Smooth muscle cell (in vitro differentiated cells): ENCODE measurements at regions not wholly inside any gene's neighbourhood (a gene's known extent, or its start where the extent isn't known, plus 50 kb on each side); places are given as distances from the start of the nearest gene placed in this dataset.
"Not testable (repeated sequence)": the region's sequence is repeated elsewhere in the genome, so short reads cannot be mapped to it uniquely, and the experiment has no call there.

Source experiments
- DNase-seq: peaks from one replicate; lab custom pipeline; 2025; ENCODE audit not compliant: unreplicated experiment; lab: John Stamatoyannopoulos, UW
- H2AFZ ChIP-seq: fragments of 200-600 bp; sonication (generic); 2 replicates; pipeline ENCODE4 v1.6.0; 2016; ENCODE audit warnings: antibody characterized with exemption, low read depth, mild to moderate bottlenecking
- H3F3A ChIP-seq: fragments of 200-600 bp; sonication (generic); 2 replicates; pipeline ENCODE4 v1.6.0; 2017; ENCODE audit warnings: antibody characterized with exemption, low read depth
- H3K27ac ChIP-seq: fragments of 200-600 bp; sonication (generic); 2 replicates; pipeline ENCODE4 v1.5.1; 2016; ENCODE audit warnings: low read depth, mild to moderate bottlenecking
- H3K27me3 ChIP-seq: fragments of 200-600 bp; sonication (generic); 2 replicates; pipeline ENCODE4 v1.6.1; 2016; ENCODE audit warnings: low read depth, mild to moderate bottlenecking
- H3K36me3 ChIP-seq: fragments of 200-600 bp; sonication (generic); 2 replicates; pipeline ENCODE4 v1.5.1; 2016; ENCODE audit warnings: low read depth
- H3K4me1 ChIP-seq: fragments of 200-600 bp; sonication (generic); 2 replicates; pipeline ENCODE4 v1.5.1; 2016; ENCODE audit warnings: low read depth
- H3K4me2 ChIP-seq: fragments of 200-600 bp; sonication (generic); 2 replicates; pipeline ENCODE4 v1.6.0; 2016; ENCODE audit warnings: mild to moderate bottlenecking
- H3K4me3 ChIP-seq: fragments of 200-600 bp; sonication (generic); 2 replicates; pipeline ENCODE4 v1.5.1; 2016; ENCODE audit warnings: mild to moderate bottlenecking
- H3K79me2 ChIP-seq: fragments of 200-600 bp; sonication (generic); 2 replicates; pipeline ENCODE4 v1.6.0; 2016; ENCODE audit warnings: low read depth, mild to moderate bottlenecking
- H3K9ac ChIP-seq: fragments of 200-600 bp; sonication (generic); 2 replicates; pipeline ENCODE4 v1.6.0; 2016; ENCODE audit warnings: low read depth
- H3K9me3 ChIP-seq: fragments of 200-600 bp; sonication (generic); replicated peaks from 2 replicates; pipeline ENCODE4 v1.5.1; 2016; ENCODE audit warnings: low read depth
- H4K20me1 ChIP-seq: fragments of 200-600 bp; sonication (generic); 2 replicates; pipeline ENCODE4 v1.6.0; 2016; ENCODE audit warnings: low read depth
- CTCF ChIP-seq: fragments of 200-600 bp; sonication (generic); IDR thresholded peaks from 2 replicates; pipeline ENCODE4 v1.5.1; 2017; ENCODE audit warnings: borderline replicate concordance, mild to moderate bottlenecking, antibody characterized with exemption; ENCODE audit not compliant: insufficient read depth, poor library complexity, severe bottlenecking
- WGBS: methylation state at CpG from one replicate; pipeline ENCODE4 v1.1.7; 2016; ENCODE audit warnings: low lambda C conversion rate; 5-methylcytosine and 5-hydroxymethylcytosine counted together

- TF ChIP-seq CTCF = no peak
- no peaks in the 10 kb centered on the region for H3K9me3 ChIP-seq
- H3K4me2 ChIP-seq = no peak overlapping the region
- H3K27ac ChIP-seq = no peak overlapping the region
- H3K4me1 ChIP-seq = peaks cover 8% of the 10 kb centered on the region
- no peak overlapping the region for H3K4me3 ChIP-seq
- WGBS = 85% methylated on average over 22 of the region's 22 CpGs
- H3K79me2 ChIP-seq = no peaks in the 10 kb centered on the region
- H3K27me3 ChIP-seq = no peaks in the 10 kb centered on the region
- H3K36me3 ChIP-seq = no peaks in the 10 kb centered on the region
- no peak overlapping the region for H3K9ac ChIP-seq
- no peak for DNase-seq
- H3F3A ChIP-seq = no peaks in the 10 kb centered on the region
- H2AFZ ChIP-seq = no peak overlapping the region
- no peaks in the 10 kb centered on the region for H4K20me1 ChIP-seq
These were observed 69.0 kb downstream of the DIO3 start for GRCh38 chr14:101630056-101630965.

GRCh38 chr14:101631199-101631598, 69.9 kb downstream of the DIO3 start:
- no peak for DNase-seq
- Histone ChIP-seq H2AFZ (no peak overlapping the region), H3K79me2 (no peaks in the 10 kb centered on the region), H3K4me2 (no peak overlapping the region), H3F3A (no peaks in the 10 kb centered on the region), H3K27me3 (no peaks in the 10 kb centered on the region), H3K4me1 (peaks cover 8% of the 10 kb centered on the region), H3K9ac (no peak overlapping the region), H3K36me3 (no peaks in the 10 kb centered on the region), H4K20me1 (no peaks in the 10 kb centered on the region), H3K4me3 (no peak overlapping the region), H3K27ac (no peak overlapping the region), H3K9me3 (no peaks in the 10 kb centered on the region)
- TF ChIP-seq CTCF = no peak
- 81% methylated on average over 3 of the region's 3 CpGs for WGBS

GRCh38 chr14:101631970-101632369, 70.7 kb downstream of the DIO3 start:
- H2AFZ ChIP-seq, H3K4me2 ChIP-seq, H3K27ac ChIP-seq, H3K9me3 ChIP-seq, H3K9ac ChIP-seq, DNase-seq, H3K36me3 ChIP-seq, H3K4me3 ChIP-seq, H3K79me2 ChIP-seq, H3K27me3 ChIP-seq, H4K20me1 ChIP-seq, H3F3A ChIP-seq, H3K4me1 ChIP-seq: not testable (repeated sequence)
- 92% methylated on average over 13 of the region's 13 CpGs for WGBS

GRCh38 chr14:101632520-101632919, 71.2 kb downstream of the DIO3 start:
- Histone ChIP-seq H3K27me3 (no peaks in the 10 kb centered on the region), H3K4me1 (peaks cover 8% of the 10 kb centered on the region), H2AFZ (no peak overlapping the region), H3K9me3 (no peaks in the 10 kb centered on the region), H3K4me3 (no peak overlapping the region), H3K27ac (no peak overlapping the region), H3K79me2 (no peaks in the 10 kb centered on the region), H3K36me3 (no peaks in the 10 kb centered on the region), H3K9ac (no peak overlapping the region), H4K20me1 (no peaks in the 10 kb centered on the region), H3K4me2 (no peak overlapping the region), H3F3A (no peaks in the 10 kb centered on the region)
- no peak for DNase-seq
- TF ChIP-seq CTCF = no peak
- 91% methylated on average over 8 of the region's 8 CpGs for WGBS
